Brain microvascular endothelial cell (primary cell): ENCODE measurements at regions not wholly inside any gene's neighbourhood (a gene's known extent, or its start where the extent isn't known, plus 50 kb on each side); places are given as distances from the start of the nearest gene placed in this dataset.
"Not testable (repeated sequence)": the region's sequence is repeated elsewhere in the genome, so short reads cannot be mapped to it uniquely, and the experiment has no call there.

Experiments used
- DNase-seq: peaks from one replicate; pipeline ENCODE4 v3.0.0-alpha.2; 2020
- H3K27ac ChIP-seq: fragments of 250-450 bp; sonication (Bioruptor Pico); 2 replicates; pipeline ENCODE4 v1.5.1; 2020; ENCODE audit warnings: mild to moderate bottlenecking, moderate library complexity
- H3K27me3 ChIP-seq: fragments of 250-450 bp; sonication (Bioruptor Pico); replicated peaks from 2 replicates; pipeline ENCODE4 v1.5.1; 2020; ENCODE audit warnings: mild to moderate bottlenecking
- H3K36me3 ChIP-seq: fragments of 250-450 bp; sonication (Bioruptor Pico); replicated peaks from 2 replicates; pipeline ENCODE4 v1.5.1; 2020; ENCODE audit warnings: mild to moderate bottlenecking
- H3K4me3 ChIP-seq: 2 replicates; pipeline ENCODE4 v1.5.1; 2011; ENCODE audit warnings: low read depth, mild to moderate bottlenecking, control low read depth, low read length, moderate library complexity
- in situ Hi-C: cut with HindIII; loops from 2 replicates; pipeline ENCODE4 v1.10.0; 2017; ENCODE audit warnings: low sequenced_read_pairs, low pct_ligation_motif_present
- TF ChIP-seq, protein P1 (sequence below): IDR thresholded peaks from 2 replicates; pipeline ENCODE4 v1.5.1; 2011; ENCODE audit warnings: low read depth, mild to moderate bottlenecking, moderate library complexity, low read length, control low read depth, inconsistent platforms; ENCODE audit errors: missing control alignments

DNA sequence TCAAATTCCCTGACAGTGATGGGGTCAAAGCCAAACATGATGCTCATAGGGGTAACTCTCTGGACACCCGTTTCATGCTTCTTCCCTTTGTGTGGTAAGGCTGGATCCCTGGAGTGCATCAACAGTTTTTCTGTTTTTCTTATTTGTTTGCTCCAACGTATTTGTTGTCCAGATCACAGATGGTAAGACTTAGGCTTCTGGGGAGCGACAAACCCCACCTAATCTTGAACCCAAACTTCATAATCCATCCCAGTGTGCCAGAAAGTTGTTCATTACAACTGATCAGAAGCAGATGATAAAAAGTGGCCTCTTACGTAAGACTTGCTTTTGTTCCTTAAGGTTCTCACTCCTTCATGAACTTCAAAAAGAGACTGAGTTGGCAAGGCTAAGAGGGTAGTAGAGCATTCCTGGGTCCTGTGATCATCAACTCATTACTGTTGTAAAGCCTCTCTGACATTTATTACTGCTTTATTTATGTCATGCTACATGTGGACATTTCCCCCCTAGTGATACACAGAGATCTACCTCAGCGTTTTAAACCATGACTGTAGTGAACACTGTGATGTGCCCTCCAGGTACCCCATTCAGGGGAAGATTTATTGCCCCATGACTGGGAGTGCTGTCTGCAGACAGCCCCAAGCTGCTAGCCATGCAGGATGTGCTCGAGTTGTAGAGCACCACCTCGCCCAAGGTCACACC is 125.6 kb downstream of the CCDC71L start:
- in situ Hi-C loops, result no loop called here
- Histone ChIP-seq H3K27me3 (no peaks in the 10 kb centered on the region), H3K36me3 (no peaks in the 10 kb centered on the region), H3K27ac (no peak overlapping the region), H3K4me3 (no peak overlapping the region)
- TF ChIP-seq, protein P1, sequence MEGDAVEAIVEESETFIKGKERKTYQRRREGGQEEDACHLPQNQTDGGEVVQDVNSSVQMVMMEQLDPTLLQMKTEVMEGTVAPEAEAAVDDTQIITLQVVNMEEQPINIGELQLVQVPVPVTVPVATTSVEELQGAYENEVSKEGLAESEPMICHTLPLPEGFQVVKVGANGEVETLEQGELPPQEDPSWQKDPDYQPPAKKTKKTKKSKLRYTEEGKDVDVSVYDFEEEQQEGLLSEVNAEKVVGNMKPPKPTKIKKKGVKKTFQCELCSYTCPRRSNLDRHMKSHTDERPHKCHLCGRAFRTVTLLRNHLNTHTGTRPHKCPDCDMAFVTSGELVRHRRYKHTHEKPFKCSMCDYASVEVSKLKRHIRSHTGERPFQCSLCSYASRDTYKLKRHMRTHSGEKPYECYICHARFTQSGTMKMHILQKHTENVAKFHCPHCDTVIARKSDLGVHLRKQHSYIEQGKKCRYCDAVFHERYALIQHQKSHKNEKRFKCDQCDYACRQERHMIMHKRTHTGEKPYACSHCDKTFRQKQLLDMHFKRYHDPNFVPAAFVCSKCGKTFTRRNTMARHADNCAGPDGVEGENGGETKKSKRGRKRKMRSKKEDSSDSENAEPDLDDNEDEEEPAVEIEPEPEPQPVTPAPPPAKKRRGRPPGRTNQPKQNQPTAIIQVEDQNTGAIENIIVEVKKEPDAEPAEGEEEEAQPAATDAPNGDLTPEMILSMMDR, result no peak
- no peak for DNase-seq

DNA sequence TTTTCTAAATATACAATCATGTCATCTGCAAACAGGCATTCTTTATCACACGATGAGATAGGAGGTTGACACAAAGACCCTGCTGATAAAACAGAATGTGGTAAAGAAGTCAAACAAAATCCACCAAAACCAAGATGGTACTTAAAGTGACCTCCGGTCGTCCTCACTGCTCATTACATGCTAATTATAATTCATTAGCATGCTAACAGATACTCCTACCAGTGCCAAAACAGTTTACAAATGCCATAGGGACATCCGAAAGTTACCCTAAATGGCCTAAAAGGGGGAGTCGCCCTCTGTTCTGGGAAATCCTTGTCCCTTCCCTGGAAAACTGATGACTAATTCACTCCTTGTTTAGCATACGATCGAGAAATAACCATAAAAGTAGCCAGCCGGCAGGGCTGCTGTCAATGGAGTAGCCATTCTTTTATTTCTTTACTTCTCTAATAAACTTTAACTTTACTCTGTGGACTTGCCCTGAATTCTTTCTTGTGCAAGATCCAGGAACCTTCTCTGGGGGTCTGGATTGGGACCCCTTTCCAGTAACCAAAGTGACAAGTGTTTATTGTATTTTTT is 126.6 kb downstream of the CCDC71L start:
- in situ Hi-C loops, result no loop called here
- no peak overlapping the region for H3K27ac ChIP-seq

GRCh38 chr7:106530183-106530582 is 130.8 kb downstream of the CCDC71L start:
- H3K27me3 ChIP-seq, H3K36me3 ChIP-seq, DNase-seq, H3K27ac ChIP-seq, H3K4me3 ChIP-seq, in situ Hi-C loops: not testable (repeated sequence)

More for the DNA sequence above, 126.6 kb downstream of the CCDC71L start:
- no peak overlapping the region for H3K4me3 ChIP-seq
- DNase-seq, result no peak
- TF ChIP-seq, protein P1, result no peak
- no peaks in the 10 kb centered on the region for H3K27me3 ChIP-seq
- H3K36me3 ChIP-seq, result no peaks in the 10 kb centered on the region

DNA sequence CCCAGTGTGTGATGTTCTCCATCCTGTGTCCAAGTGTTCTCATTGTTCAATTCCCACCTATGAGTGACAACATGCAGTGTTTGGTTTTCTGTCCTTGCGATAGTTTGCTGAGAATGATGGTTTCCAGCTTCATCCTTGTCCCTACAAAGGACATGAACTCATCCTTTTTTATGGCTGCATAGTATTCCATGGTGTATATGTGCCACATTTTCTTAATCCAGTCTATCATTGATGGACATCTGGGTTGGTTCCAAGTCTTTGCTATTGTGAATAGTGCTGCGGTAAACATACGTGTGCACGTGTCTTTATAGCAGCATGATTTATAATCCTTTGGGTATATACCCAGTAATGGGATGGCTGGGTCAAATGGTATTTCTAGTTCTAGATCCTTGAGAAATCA is 134.3 kb downstream of the CCDC71L start:
- DNase-seq, H3K27ac ChIP-seq, in situ Hi-C loops, H3K36me3 ChIP-seq, H3K27me3 ChIP-seq, H3K4me3 ChIP-seq: not testable (repeated sequence)

GRCh38 chr7:106524690-106525059 is 136.3 kb downstream of the CCDC71L start:
- Histone ChIP-seq H3K4me3 (no peak overlapping the region), H3K36me3 (no peaks in the 10 kb centered on the region), H3K27me3 (no peaks in the 10 kb centered on the region), H3K27ac (no peak overlapping the region)
- DNase-seq, result no peak
- TF ChIP-seq, protein P1, result no peak
- in situ Hi-C loops, result no loop called here

DNA sequence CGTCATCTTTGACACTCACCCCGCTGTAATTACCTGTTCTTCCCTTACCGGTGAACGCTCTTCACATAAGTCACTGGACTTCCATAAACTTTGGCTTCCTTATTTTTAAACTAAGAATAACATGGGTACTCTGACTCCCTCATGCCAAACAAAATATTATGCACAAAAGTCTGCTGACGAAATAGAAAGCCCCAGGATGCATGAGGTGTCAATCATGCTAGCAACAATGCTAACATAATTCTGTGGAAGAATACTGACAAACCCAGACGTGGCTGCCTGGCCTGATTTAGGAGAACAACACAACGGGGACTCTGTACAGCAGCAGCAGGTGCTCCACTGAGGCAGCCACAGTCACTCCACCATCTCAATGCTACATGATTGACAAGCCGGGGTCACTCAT is 137.5 kb downstream of the CCDC71L start:
- in situ Hi-C loops, result no loop called here
- H3K27me3 ChIP-seq, result no peaks in the 10 kb centered on the region
- no peak overlapping the region for H3K27ac ChIP-seq
- no peaks in the 10 kb centered on the region for H3K36me3 ChIP-seq
- no peak overlapping the region for H3K4me3 ChIP-seq
- DNase-seq, result no peak
- TF ChIP-seq, protein P1, result no peak

GRCh38 chr7:106522696-106523095 is 138.3 kb downstream of the CCDC71L start:
- Histone ChIP-seq H3K27ac (no peak overlapping the region), H3K27me3 (peaks cover under 1% of the 10 kb centered on the region), H3K4me3 (no peak overlapping the region), H3K36me3 (no peaks in the 10 kb centered on the region)
- DNase-seq, result no peak
- in situ Hi-C loops, result no loop called here
- TF ChIP-seq, protein P1, result no peak
